GM18858 (cell line): ENCODE measurements at regions not wholly inside any gene's neighbourhood (a gene's known extent, or its start where the extent isn't known, plus 50 kb on each side); places are given as distances from the start of the nearest gene placed in this dataset.
A peak's percentile ranks its signal among the peaks of the same experiment; 100 is the strongest.

Experiments used
- ATAC-seq: cut with Tn5 transposase; IDR thresholded peaks from one replicate; pipeline ENCODE4 v1.9.1; 2021; ENCODE audit not compliant: unreplicated experiment

DNA sequence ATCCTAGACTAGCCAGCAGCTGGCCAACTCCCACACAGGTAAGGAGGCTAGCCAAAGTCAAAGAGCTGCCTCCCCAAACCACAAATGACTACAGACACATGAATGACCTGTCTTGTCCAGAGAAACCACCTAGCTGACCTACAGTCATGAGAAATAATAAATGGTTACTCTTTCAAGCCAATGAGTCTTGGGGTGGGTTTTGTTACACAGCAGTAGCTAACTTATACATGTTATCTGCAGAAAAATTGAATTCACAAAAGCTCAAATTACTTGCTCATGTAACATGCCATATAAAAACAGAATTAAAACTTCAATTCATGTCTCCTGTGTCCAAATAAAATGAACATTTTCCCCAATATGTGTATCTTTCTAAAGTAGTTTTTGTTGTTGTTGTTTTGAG lies 307.4 kb upstream of the NR2F2 start:
- no peak for ATAC-seq

DNA sequence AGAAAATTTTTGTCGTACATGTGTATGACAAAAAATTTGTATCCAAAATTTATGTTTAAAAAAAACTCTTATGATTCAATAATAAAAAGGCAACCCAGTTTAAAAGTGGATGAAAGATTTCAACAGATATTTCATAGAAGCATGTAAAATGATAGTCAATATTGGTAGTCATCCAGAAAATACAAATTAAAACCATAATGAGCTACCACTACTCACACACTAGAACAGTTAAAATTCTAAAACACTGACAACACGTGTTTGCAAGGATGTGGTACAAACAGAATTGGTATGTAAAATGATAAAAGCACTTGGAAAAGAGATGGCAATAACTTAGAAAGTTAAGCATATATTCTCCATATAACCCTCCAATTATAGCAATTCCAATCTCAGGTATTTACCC lies 303.0 kb upstream of the NR2F2 start:
- no peak for ATAC-seq

- no peak for ATAC-seq
These were observed 301.9 kb upstream of the NR2F2 start for GRCh38 chr15:96028620-96029019.

GRCh38 chr15:96029172-96029571 lies 301.3 kb upstream of the NR2F2 start:
- ATAC-seq = no peak

DNA sequence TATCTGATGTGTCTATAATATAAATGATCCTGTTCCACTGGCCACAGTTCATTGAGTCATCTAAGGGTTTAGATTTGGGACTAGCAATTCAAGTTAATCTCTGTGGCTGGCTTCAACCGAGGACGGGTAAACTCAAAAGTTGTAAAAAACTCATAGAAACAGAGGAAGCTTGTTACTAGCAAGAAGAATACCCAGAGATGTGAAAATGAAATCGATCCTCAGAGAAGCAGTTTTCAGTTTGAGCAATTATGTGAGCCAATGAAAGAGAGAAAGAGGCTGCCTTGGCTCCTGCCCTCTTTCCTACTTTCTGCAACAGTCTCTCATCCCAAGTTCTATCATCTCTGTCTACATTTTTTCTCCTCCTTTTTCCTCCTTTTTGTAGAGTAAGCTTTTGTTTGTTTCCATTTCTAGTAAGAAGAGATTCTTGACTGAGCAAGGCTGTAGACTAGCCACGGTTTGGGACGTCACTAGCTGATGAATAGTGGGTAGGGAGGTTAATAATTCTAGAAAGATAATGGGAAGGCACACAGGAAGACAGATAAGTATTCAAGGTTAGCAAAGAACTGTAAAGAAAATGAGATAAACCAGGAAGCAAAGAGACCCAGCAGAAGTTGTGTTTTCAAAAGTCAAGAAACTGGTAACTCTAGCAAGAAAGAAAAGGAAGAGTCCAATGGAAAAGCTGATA lies 298.9 kb upstream of the NR2F2 start:
- no peak for ATAC-seq

DNA sequence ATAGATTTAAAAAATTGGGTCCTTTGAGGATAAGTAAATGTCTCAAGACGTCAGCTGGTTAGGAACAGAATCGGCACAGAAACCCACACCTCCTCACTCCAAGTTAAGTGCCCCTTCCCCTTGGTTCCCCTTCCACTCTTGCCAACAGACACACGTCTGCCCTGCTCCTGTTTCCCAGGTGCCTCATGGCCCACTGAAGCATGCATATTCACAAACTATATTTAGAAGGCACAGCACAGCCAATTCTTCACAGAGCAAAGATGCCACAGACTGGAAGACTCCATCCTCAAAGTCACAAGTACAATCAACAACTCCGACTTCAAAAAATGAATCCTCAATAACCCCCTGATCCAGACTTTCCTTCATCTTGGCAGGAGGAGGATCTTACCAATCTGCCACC lies 295.4 kb upstream of the NR2F2 start:
- ATAC-seq = no peak

- no peak for ATAC-seq
These were observed 294.9 kb upstream of the NR2F2 start for GRCh38 chr15:96035635-96036034.

GRCh38 chr15:96037584-96037983 lies 292.9 kb upstream of the NR2F2 start:
- ATAC-seq = peak; percentile 68

DNA sequence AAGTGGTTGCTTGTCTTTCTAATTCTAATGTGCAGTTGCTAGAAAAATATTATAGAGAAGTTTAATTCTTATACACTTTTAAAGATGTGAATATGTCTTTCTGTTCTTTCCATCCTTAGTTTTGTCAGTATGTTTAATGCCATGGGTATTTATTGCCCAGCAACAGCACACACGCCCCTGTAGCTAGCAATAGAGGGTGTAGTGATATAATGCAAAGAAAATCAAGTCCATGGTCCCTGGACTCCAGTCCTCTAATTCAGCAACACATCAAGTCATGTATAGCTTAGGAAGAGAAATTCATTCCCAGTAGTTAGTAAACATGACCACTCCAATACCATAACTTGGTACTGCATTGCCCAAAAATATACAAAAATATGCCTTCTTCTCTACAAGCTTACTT lies 292.4 kb upstream of the NR2F2 start:
- ATAC-seq = no peak

DNA sequence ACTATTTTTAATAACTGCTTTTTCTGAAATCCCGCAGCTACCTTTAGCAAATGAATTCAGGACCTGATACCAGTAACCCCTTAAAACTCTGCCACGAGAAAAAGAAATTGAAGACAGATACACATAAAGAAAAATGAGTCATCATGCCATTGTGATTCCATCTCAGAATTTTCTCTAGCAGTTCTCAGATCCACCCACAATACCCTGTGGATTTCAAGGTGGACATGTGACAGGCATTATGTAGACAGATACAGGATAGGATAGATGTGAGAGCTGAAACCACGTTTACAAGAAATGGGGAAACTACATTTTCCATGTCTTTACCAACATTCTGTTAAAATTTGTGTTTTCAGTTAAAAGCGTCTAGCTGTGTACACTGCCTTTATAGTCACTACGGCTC lies 291.9 kb upstream of the NR2F2 start:
- no peak for ATAC-seq

GRCh38 chr15:96041982-96042733 lies 288.3 kb upstream of the NR2F2 start:
- no peak for ATAC-seq

DNA sequence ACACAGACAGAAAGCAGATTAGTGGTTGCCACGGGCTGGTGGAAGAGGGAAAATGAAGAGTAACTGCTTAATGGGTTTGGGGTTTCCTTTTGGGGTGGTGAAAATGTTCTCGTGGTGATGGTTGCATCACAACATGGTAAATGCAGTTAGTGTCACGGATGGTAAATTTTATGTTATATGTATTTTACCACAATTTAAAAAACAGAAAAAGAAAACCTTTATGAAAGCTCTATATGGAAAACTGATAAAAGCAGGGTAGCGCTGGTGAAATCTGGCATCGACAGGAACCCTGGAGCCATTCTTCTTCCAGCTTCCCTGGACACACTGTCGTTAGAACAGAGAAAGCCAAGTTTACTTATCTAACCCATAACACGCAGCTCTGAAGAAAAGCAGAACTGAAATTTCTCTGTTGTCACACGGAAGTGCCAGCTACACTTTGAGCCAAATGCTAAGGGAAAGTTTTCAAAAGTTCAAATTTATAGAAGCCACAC lies 287.7 kb upstream of the NR2F2 start:
- peak; percentile 84 for ATAC-seq

DNA sequence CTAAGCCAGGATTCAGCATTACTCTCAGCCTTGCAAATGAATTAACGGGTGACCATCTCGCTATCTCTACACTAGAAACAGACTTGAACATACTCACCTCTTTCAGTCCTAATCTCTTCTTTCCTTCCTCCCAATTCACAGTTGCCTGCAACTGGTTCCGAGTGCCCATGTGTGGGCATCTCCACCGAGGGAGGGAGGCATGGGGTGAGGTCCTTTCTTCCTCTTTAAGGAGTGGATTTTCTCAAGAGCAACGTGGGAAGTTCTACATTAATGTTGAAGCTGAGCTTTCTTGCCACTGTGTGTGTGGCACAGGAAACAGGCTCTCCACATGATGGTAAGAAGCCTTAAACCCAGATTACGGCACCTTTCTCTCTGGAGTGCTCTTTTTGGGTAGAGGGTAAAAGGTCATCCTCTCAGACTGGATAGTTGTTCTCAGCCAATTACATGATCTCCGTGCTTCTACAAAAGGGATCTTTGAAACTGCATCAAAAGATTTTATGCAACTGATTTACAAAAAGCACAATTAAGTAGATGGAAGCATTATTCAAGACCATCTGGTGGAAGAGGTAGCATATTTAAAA lies 286.8 kb upstream of the NR2F2 start:
- no peak for ATAC-seq

DNA sequence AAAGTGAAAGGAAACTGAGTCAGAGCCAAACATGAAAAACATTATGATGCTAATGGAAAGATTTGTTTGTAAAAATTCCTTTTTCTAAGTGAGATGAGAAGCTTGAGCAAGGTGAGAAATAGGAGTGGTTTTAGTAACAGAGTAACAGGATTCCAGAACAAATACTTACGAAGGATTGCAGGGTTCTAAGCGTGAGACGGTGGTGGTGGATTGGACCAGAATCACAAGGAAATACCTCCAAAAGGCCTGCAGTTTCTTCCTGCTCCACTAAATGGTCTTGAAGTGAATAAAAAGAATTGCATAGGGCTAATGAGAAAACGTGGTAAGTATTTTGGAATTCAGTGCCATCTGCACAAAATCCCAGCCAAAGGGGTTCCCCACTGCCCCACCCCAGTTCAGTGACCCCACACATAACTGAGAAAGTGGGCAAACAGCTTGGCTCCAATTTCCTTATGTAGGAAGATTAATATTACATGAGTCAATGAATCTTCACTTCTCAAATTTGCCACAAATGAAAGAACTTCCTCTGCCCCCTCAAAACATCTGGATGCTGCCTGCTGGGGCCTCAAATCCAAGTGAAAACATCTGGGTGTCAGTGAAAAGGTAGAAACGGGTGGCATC lies 283.8 kb upstream of the NR2F2 start:
- ATAC-seq = no peak

- no peak for ATAC-seq
These were observed 283.1 kb upstream of the NR2F2 start for GRCh38 chr15:96047255-96047931.

DNA sequence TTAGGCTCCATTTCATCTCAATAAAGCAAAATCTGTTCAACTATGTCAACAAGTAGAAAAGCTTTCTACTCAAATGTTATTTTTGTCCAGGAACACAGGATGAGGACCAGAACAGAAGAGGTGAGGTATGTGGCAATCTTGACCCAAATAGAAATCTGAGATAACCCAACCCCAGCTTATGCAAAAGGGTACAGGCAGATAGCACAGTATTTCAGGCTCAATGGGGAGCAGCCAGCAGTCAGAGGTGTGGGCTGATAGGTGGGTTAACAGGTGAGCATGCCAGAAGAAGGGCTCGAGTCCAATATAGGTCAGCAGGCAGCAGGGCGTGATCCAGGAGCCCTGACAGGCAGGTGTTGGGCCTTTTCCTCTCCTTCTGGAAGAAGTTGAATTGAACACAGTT lies 281.2 kb upstream of the NR2F2 start:
- no peak for ATAC-seq

DNA sequence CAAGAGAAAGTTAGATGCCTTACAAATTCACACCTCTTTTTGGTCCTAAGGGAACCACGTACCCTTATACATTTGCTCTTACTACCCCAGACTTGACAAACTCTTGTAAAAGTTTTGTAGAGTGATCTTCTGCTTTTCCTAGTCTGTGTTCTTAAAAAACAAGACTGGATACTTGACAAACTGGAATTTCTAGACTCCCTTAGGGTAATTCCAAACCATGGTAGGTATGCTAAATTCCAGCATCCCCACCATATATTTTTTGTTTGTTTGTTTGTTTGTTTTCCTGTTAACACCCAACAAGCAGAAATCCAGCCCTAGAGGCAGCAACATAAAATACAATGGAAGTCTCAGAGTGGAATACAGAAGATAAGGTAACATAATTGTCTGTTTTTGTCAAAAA lies 280.7 kb upstream of the NR2F2 start:
- ATAC-seq = no peak

GRCh38 chr15:96051598-96051997 lies 278.9 kb upstream of the NR2F2 start:
- ATAC-seq = no peak

DNA sequence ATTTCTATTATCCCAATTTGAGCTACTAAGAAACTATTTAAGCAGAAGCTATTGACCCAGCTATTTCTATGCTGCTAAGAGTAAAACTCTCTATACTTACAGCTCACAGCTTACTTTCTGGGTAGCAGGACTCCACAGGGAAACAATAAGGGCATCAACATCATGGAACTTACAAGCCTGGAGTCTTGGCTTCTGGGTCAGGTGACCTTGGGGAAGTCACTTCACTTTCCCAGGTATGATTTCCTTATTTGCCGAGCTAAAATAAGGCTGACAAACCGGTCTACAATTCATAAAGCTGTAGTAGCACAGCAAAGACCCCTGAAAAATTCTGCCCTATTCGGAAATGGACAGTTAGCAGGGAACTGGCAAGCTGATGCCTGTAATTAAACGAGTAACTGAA lies 278.3 kb upstream of the NR2F2 start:
- ATAC-seq = no peak

DNA sequence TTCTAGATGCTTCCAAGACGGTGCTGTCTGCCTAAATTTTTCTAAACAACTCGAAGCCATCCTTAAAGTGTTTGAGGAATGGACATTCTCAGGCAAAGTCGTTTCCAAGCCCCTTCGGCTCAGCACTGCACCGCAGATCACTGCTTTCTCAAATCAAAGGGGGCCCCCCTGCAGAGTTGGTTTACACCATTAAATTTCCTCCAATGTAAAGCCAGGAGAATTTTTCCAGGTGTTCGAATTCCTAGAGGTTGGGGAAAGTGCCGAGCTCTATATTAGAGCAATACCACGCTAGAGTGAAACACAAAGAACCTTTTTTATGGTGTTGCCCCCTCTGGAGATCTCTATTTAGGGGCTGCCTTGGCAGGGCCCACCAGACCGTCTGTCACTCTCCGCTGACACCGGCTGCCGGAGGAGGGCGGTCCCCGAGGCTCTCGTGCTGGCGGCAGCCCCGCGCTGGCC lies 277.9 kb upstream of the NR2F2 start:
- ATAC-seq = no peak
